ENCODE measurements at regions not wholly inside any gene's neighbourhood (a gene's known extent, or its start where the extent isn't known, plus 50 kb on each side); places are given as distances from the start of the nearest gene placed in this dataset.
"Not testable (repeated sequence)": the region's sequence is repeated elsewhere in the genome, so short reads cannot be mapped to it uniquely, and the experiment has no call there.

DNA sequence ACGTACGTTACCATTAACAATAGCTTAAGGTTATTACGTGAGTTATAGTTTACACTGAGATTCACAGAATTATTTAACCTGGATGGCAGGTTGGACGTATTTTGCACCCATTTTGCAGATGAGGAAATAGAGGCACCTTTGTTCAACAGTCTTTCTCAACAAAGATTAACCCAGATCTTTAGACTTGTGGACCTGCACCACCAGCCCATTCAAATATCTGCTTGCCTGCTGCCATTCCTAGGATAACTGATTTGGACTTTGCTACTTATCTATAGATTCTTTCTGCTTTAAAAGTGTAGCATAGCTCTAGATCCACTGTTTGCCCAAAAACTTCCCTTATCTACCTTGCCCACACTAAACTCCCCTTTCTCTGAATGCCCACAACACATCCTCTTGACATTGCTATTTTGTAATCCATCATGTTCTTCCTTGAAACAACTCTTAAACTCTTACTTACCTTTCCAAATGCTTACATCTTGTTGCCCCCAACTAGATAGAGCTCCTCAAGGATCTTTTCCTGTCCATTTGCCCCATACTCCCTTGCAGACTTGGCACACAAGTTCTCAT is 56.4 kb upstream of the TNFAIP3 start:
- no peaks in the 10 kb centered on the region for H3K27me3 ChIP-seq (ENCODE audit: insufficient read depth in 3 of 3, low read length in 2 of 3)
- 92 to 93% (median 93%) methylated on average over 4 of the region's 4 CpGs for WGBS, 3 donors
- H3K4me1 ChIP-seq, result no peaks in the 10 kb centered on the region
- TF ChIP-seq CTCF (IDR thresholded peaks at IDR 0.05), result no peak
- no peak overlapping the region for H3K27ac ChIP-seq
- intact Hi-C loops (cut with DNase I), result no loop called here
- no peaks in the 10 kb centered on the region for H3K36me3 ChIP-seq (ENCODE audit: insufficient read depth in 1 of 2, low read depth in 1 of 2)
- no peaks in the 10 kb centered on the region for H3K9me3 ChIP-seq
- H3K4me3 ChIP-seq, result no peak overlapping the region
- ATAC-seq (no peak), DNase-seq (no peak)

GRCh38 chr6:137811121-137811915 is 55.7 kb upstream of the TNFAIP3 start:
- TF ChIP-seq CTCF (IDR thresholded peaks at IDR 0.05), result no peak
- Histone ChIP-seq H3K9me3 (no peaks in the 10 kb centered on the region), H3K27me3 (ENCODE audit: insufficient read depth in 3 of 3, low read length in 2 of 3) (no peaks in the 10 kb centered on the region), H3K4me1 (no peaks in the 10 kb centered on the region), H3K27ac (no peak overlapping the region), H3K4me3 (no peak overlapping the region), H3K36me3 (ENCODE audit: insufficient read depth in 1 of 2, low read depth in 1 of 2) (no peaks in the 10 kb centered on the region)
- peak; percentile 49 to 62 for DNase-seq
- intact Hi-C loops (cut with DNase I), result no loop called here
- 38 to 42% (median 38%) methylated on average over 13 of the region's 13 CpGs for WGBS, 3 donors
- ATAC-seq, result peak; percentile 69 to 81 (median 74)

GRCh38 chr6:137811916-137812553 is 55.0 kb upstream of the TNFAIP3 start:
- 77 to 78% (median 78%) methylated on average over 6 of the region's 6 CpGs for WGBS, 3 donors
- ATAC-seq, result no peak

GRCh38 chr6:137813308-137813970 is 53.6 kb upstream of the TNFAIP3 start:
- no peak overlapping the region for H3K27ac ChIP-seq
- no peaks in the 10 kb centered on the region for H3K4me1 ChIP-seq
- 80 to 85% (median 81%) methylated on average over 4 of the region's 4 CpGs for WGBS, 3 donors
- no peak overlapping the region for H3K4me3 ChIP-seq
- ATAC-seq (no peak), DNase-seq (no peak)
- no peaks in the 10 kb centered on the region for H3K27me3 ChIP-seq (ENCODE audit: insufficient read depth in 3 of 3, low read length in 2 of 3)
- intact Hi-C loops (cut with DNase I), result no loop called here
- H3K9me3 ChIP-seq, result no peaks in the 10 kb centered on the region
- no peaks in the 10 kb centered on the region for H3K36me3 ChIP-seq (ENCODE audit: insufficient read depth in 1 of 2, low read depth in 1 of 2)
- TF ChIP-seq CTCF (IDR thresholded peaks at IDR 0.05), result no peak

More at GRCh38 chr6:137811916-137812553, 55.0 kb upstream of the TNFAIP3 start:
- Histone ChIP-seq H3K27me3 (ENCODE audit: insufficient read depth in 3 of 3, low read length in 2 of 3) (no peaks in the 10 kb centered on the region), H3K4me1 (no peaks in the 10 kb centered on the region), H3K9me3 (no peaks in the 10 kb centered on the region), H3K4me3 (no peak overlapping the region), H3K27ac (no peak overlapping the region), H3K36me3 (ENCODE audit: insufficient read depth in 1 of 2, low read depth in 1 of 2) (no peaks in the 10 kb centered on the region)
- no peak for DNase-seq
- TF ChIP-seq CTCF (IDR thresholded peaks at IDR 0.05), result no peak
- intact Hi-C loops (cut with DNase I), result no loop called here

DNA sequence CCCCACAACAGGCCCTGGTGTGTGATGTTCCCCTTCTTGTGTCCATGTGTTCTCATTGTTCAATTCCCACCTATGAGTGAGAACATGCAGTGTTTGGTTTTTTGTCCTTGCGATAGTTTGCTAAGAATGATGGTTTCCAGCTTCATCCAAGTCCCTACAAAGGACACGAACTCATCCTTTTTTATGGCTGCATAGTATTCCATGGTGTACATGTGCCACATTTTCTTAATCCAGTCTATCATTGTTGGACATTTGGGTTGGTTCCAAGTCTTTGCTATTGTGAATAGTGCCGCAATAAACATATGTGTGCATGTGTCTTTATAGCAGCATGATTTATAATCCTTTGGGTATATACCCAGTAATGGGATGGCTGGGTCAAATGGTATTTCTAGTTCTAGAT is 53.0 kb upstream of the TNFAIP3 start:
- H3K4me3 ChIP-seq; ATAC-seq; H3K27me3 ChIP-seq (ENCODE audit: insufficient read depth in 3 of 3, low read length in 2 of 3); H3K4me1 ChIP-seq; DNase-seq; H3K36me3 ChIP-seq (ENCODE audit: insufficient read depth in 1 of 2, low read depth in 1 of 2); intact Hi-C loops (cut with DNase I); H3K9me3 ChIP-seq; H3K27ac ChIP-seq: not testable (repeated sequence)
- 89 to 95% (median 95%) methylated on average over 2 of the region's 3 CpGs for WGBS, 3 donors

All from psoas muscle (tissue), 7 donors.